Stimulated activated naive B cell treated with anti-CD40 and anti-IgM and Interleukin-4, amounts not matched to agents 10 μg/mL and 1 μg/mL and 100 μg/mL, for 72 hours (primary cell): ENCODE measurements at regions not wholly inside any gene's neighbourhood (a gene's known extent, or its start where the extent isn't known, plus 50 kb on each side); places are given as distances from the start of the nearest gene placed in this dataset.
"Not testable (repeated sequence)": the region's sequence is repeated elsewhere in the genome, so short reads cannot be mapped to it uniquely, and the experiment has no call there.

Experiments used
- ATAC-seq, 2 donors: fragments of 150-1000 bp; cut with Tn5 transposase; replicated peaks; 2 replicates each; pipeline ENCODE4 v1.10.0; 2021; ENCODE audit warnings: moderate library complexity in 1 of 2
- DNase-seq: peaks from one replicate; pipeline ENCODE4 v3.0.0; 2021
- H3K27ac Mint-ChIP-seq: one replicate; pipeline ENCODE4 v1.8.0; 2022; ENCODE audit warnings: mild to moderate bottlenecking, mixed read lengths
- H3K27me3 Mint-ChIP-seq, 2 donors: one replicate each; pipeline ENCODE4 v1.8.0; 2022; ENCODE audit warnings: mixed read lengths in 2 of 2
- H3K36me3 Mint-ChIP-seq, 2 donors: one replicate each; pipeline ENCODE4 v1.8.0; 2022; ENCODE audit warnings: mixed read lengths in 2 of 2, mild to moderate bottlenecking in 1 of 2
- H3K4me1 Mint-ChIP-seq, 2 donors: one replicate each; pipeline ENCODE4 v1.8.0; 2022; ENCODE audit warnings: mixed read lengths in 2 of 2, mild to moderate bottlenecking in 1 of 2
- H3K4me3 Mint-ChIP-seq, 2 donors: one replicate each; pipeline ENCODE4 v1.8.0; 2022; ENCODE audit warnings: mild to moderate bottlenecking in 2 of 2, mixed read lengths in 2 of 2, moderate library complexity in 1 of 2
- H3K9me3 Mint-ChIP-seq, 2 donors: one replicate each; pipeline ENCODE4 v1.8.0; 2022; ENCODE audit warnings: mixed read lengths in 2 of 2, mild to moderate bottlenecking in 1 of 2

DNA sequence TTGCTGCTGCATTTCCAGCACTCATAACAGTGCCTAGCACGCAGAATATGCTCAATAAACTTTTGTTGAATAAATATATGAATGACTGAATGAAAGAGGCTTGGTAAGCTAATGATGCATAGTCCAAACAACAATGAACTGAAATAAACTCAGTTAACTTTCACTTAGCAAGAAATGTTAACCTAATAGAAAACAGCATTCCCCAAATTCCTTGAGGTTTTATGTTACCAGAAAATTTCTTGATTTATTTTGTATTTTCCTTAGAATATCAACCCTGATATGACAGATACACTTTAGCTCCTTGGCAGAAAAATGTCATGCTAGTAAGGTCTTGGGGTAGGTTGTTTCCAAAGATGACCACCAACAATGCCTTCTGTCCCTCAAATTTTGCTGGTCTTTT, 217.4 kb downstream of the KCNE4 start:
- Mint-ChIP-seq H3K4me3 (no peak overlapping the region), H3K36me3 (no peaks in the 10 kb centered on the region), H3K4me1 (no peaks in the 10 kb centered on the region), H3K9me3 (no peaks in the 10 kb centered on the region), H3K27me3 (no peaks in the 10 kb centered on the region), H3K27ac (no peak overlapping the region)
- DNase-seq (no peak), ATAC-seq (no peak)

DNA sequence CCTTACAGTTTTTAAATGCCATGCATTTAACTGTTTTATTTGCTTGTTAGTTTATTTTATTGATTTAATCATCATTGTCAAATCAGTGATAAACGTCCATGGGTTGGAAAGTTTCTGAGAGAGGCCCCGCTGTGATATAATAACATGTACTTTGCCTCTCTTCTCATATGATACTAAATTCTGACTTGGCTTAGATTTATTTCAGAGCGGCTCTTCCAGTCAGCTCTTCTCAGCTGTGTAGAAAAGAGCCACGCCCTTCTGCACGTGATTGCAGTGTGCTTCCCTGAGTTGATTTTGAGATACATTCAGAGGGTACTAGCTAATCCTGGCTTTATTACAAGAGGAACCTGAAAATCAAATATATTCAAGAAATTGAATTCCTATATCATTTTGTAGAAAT, 218.6 kb downstream of the KCNE4 start:
- Mint-ChIP-seq H3K9me3 (no peaks in the 10 kb centered on the region), H3K4me3 (no peak overlapping the region), H3K27ac (no peak overlapping the region), H3K27me3 (no peaks in the 10 kb centered on the region), H3K4me1 (no peaks in the 10 kb centered on the region), H3K36me3 (no peaks in the 10 kb centered on the region)
- DNase-seq (no peak), ATAC-seq (no peak)

DNA sequence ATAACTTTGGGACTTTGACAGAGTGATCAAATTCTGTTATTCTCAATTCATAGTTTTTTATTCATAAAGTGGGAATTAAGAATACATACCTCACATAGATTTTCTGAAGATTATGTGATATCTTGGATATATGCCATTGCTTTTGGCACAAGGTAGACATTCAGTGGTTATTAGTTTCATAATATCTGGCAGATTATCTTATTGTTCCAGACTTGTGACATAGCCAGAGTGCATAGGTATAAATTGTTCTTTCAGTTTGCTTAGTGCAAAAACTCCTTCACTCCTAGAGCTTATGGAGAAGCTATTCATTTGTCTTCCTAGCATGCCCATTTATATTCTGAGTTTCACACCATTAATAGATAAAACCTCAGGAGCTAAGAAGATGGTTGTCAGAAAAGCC, 222.0 kb downstream of the KCNE4 start:
- H3K9me3 Mint-ChIP-seq = no peaks in the 10 kb centered on the region
- H3K36me3 Mint-ChIP-seq = no peaks in the 10 kb centered on the region
- no peaks in the 10 kb centered on the region for H3K27me3 Mint-ChIP-seq
- no peak overlapping the region for H3K4me3 Mint-ChIP-seq
- ATAC-seq (no peak), DNase-seq (no peak)
- no peaks in the 10 kb centered on the region for H3K4me1 Mint-ChIP-seq
- no peak overlapping the region for H3K27ac Mint-ChIP-seq

DNA sequence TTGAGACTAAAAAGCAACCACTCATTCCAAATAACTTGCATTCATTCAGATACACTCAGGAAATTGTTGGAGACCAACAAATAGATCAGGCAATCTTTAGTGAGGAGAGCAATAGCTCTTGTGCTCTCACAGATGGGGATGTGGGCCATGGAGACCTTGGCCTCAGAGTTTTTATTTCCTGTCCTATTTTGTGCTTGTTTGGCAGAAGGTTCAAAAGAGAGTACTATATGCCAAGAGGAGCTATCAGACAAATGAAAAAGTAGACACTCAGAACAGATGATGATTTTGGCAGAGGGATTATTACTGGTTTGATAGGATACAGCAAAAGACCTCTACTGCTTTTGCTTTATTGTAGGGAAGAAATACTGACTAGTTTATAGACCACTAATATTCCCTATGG, 230.2 kb downstream of the KCNE4 start:
- no peak overlapping the region for H3K4me3 Mint-ChIP-seq
- no peak for DNase-seq
- H3K36me3 Mint-ChIP-seq = no peaks in the 10 kb centered on the region
- peaks cover 0 to 5% of the 10 kb centered on the region in 2 donors for H3K9me3 Mint-ChIP-seq
- no peaks in the 10 kb centered on the region for H3K27me3 Mint-ChIP-seq
- no peak for ATAC-seq
- H3K4me1 Mint-ChIP-seq = no peaks in the 10 kb centered on the region
- no peak overlapping the region for H3K27ac Mint-ChIP-seq

GRCh38 chr2:223283329-223283728, 231.3 kb downstream of the KCNE4 start:
- H3K9me3 Mint-ChIP-seq = peaks cover 0 to 14% of the 10 kb centered on the region in 2 donors
- H3K36me3 Mint-ChIP-seq = no peaks in the 10 kb centered on the region
- H3K4me3 Mint-ChIP-seq = no peak overlapping the region
- no peaks in the 10 kb centered on the region for H3K27me3 Mint-ChIP-seq
- no peak overlapping the region for H3K27ac Mint-ChIP-seq
- H3K4me1 Mint-ChIP-seq = no peaks in the 10 kb centered on the region
- DNase-seq = no peak
- ATAC-seq = no peak

DNA sequence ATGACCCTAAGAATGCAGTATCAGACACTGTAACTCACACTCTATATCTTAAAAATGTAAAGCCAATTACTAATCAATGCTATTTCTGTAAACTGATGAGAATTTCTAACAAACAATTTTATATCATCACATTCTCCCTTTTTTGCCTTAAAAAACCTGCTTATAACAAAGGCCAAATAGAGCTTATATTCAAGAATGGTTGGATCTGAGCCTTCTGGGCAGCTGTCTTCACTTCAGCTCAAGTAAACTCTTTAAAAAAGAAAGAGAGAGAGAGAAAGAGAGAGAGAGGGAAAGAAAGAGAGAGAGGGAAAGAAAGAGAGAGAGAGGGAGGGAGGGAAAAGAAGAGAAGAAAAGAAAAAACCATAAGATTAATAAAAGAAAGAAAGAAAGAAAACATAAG, 231.8 kb downstream of the KCNE4 start:
- Mint-ChIP-seq H3K27me3 (no peaks in the 10 kb centered on the region), H3K4me3 (no peak overlapping the region), H3K36me3 (no peaks in the 10 kb centered on the region), H3K27ac (no peak overlapping the region), H3K4me1 (no peaks in the 10 kb centered on the region), H3K9me3 (peaks cover 0 to 14% of the 10 kb centered on the region in 2 donors)
- ATAC-seq = no peak
- DNase-seq = no peak

- Mint-ChIP-seq H3K9me3 (peaks cover 0 to 19% of the 10 kb centered on the region in 2 donors), H3K4me3 (no peak overlapping the region), H3K36me3 (no peaks in the 10 kb centered on the region), H3K27me3 (no peaks in the 10 kb centered on the region), H3K4me1 (no peaks in the 10 kb centered on the region), H3K27ac (no peak overlapping the region)
- no peak for ATAC-seq
- DNase-seq = no peak
These were observed 233.6 kb downstream of the KCNE4 start for GRCh38 chr2:223285370-223286265.

DNA sequence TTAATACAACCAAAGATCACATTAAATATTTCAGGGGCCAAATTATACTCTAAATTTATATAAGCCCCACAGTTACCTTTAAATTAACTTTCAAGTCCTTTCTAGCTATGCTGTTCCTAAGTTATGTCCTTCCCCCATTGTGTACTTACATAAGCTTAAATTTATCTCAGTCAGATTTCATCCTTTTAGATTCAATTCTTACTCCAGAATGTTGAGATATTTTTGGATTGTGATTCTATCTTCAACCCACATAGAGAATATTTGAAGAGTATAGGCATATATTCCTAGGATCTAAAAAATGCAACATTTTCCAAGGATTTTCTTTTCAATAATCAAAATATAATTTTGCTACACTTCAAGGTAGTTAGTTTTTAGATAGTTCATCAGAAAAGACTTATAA, 242.8 kb downstream of the KCNE4 start:
- no peak for DNase-seq
- Mint-ChIP-seq H3K27me3 (no peaks in the 10 kb centered on the region), H3K4me3 (no peak overlapping the region), H3K9me3 (peaks cover 0 to 10% of the 10 kb centered on the region in 2 donors), H3K4me1 (no peaks in the 10 kb centered on the region), H3K36me3 (no peaks in the 10 kb centered on the region), H3K27ac (no peak overlapping the region)
- ATAC-seq = no peak

DNA sequence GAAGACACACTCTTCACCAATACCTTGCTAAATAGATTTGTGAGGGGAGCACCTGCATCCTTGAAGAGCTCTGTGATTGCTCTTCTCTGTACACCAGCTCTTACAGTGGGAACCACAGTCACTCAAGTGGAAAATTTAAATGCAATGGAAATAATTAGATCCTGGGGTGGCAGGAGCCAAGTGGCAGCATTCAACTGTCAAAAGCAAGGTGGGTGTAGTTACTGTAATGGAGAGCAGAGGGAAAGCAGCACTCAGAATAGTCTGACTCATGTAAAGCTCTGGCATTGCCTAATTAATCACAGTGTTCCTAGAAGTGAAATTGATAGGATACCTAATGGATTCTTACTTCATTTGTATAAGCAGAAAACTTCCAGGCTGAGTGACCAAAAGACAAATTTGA, 245.8 kb downstream of the KCNE4 start:
- Mint-ChIP-seq H3K4me3 (no peak overlapping the region), H3K9me3 (peaks cover under 1 to 4% of the 10 kb centered on the region in 2 donors), H3K36me3 (no peaks in the 10 kb centered on the region), H3K27me3 (no peaks in the 10 kb centered on the region), H3K27ac (no peak overlapping the region), H3K4me1 (no peaks in the 10 kb centered on the region)
- ATAC-seq (no peak), DNase-seq (no peak)

- not testable (repeated sequence) for H3K4me1 Mint-ChIP-seq, ATAC-seq, H3K36me3 Mint-ChIP-seq, H3K4me3 Mint-ChIP-seq, H3K9me3 Mint-ChIP-seq, DNase-seq, H3K27me3 Mint-ChIP-seq, H3K27ac Mint-ChIP-seq
These were observed 246.3 kb downstream of the KCNE4 start for GRCh38 chr2:223298329-223298728.

DNA sequence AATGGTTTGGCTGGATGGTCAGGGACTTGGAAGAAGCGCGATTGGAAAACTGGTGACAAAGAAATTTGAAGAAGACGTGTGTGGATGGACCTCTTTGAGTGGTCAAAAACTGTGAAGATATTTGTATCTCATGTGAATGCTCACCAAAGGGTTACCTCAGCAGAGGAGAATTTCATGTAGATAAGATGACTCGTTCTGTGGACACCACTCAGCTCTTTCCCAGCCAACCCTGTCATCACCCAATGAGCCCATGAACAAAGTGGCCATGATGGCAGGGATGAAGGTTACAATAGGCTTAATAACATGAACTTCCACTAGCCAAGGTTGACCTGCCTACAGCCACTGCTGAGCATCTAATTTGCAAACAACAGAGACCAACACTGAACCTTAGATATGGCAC, 248.3 kb downstream of the KCNE4 start:
- Mint-ChIP-seq H3K4me3 (no peak overlapping the region), H3K9me3 (peaks cover 0 to 4% of the 10 kb centered on the region in 2 donors), H3K27ac (no peak overlapping the region), H3K36me3 (no peaks in the 10 kb centered on the region), H3K4me1 (no peaks in the 10 kb centered on the region), H3K27me3 (no peaks in the 10 kb centered on the region)
- ATAC-seq = no peak
- no peak for DNase-seq

- DNase-seq (no peak), ATAC-seq (no peak)
- H3K4me3 Mint-ChIP-seq = no peak overlapping the region
- H3K4me1 Mint-ChIP-seq = no peaks in the 10 kb centered on the region
- peaks cover 0 to 1% of the 10 kb centered on the region in 2 donors for H3K9me3 Mint-ChIP-seq
- H3K27ac Mint-ChIP-seq = no peak overlapping the region
- H3K36me3 Mint-ChIP-seq = no peaks in the 10 kb centered on the region
- no peaks in the 10 kb centered on the region for H3K27me3 Mint-ChIP-seq
These were observed 254.4 kb downstream of the KCNE4 start for GRCh38 chr2:223306371-223306770.

DNA sequence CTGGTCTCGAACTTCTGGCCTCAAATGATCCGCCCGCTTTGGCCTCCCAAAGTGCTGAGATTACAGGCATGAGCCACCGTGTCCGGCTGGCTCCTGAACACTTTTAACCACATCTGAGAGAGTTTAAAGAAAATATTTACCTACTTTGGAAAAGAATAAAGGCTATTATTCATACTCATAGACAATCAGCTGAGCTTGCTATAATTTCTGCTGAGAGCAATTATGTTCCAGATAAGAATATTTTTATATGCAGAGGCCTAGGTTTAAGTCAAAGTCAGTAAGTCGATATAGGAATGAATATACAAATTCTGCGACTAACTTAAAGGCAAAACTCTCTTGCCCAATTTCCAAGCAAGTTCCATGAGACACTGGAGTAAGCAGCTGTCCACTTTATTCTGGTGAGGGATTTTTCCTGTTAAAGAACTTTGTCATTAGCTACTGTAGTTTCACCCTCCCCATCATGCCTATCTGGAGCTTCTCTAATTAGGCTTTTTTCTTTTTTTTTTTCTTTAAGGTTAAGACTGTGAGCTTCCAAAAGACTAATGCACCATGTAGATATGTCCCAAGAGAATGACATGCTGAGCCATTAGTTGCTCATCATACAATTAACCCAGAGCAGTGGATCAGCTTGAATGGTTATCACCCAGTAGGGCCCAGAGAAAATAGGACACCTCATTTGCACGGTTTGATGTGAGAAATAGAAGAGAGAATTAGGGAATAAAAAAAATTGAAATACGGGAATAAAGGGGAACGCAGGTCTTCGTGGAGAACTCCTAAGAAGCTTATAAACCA, 260.1 kb downstream of the KCNE4 start:
- H3K36me3 Mint-ChIP-seq = no peaks in the 10 kb centered on the region
- H3K27ac Mint-ChIP-seq = no peak overlapping the region
- no peak for ATAC-seq
- peaks cover 0 to 1% of the 10 kb centered on the region in 2 donors for H3K9me3 Mint-ChIP-seq
- H3K4me1 Mint-ChIP-seq = no peaks in the 10 kb centered on the region
- DNase-seq = no peak
- no peak overlapping the region for H3K4me3 Mint-ChIP-seq
- H3K27me3 Mint-ChIP-seq = no peaks in the 10 kb centered on the region

GRCh38 chr2:223313101-223313500, 261.1 kb downstream of the KCNE4 start:
- ATAC-seq = no peak

DNA sequence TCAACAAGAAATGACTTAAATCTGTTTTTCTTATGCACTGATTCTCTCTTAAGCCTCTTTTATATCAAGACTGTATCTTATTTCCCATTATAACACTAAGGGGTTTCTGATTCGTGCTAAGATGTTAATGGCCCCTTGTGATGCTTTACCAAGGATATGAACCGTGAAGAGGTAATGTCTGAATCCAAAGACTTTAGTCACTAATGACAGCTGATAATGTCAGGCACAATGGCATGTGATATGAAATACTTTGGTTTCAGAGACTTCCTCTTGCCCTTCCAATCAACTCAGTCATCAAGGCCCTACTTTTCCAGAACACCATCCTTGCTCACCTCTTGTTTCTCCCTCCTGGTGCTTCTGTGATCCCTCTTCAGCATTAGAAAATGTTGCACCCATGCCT, 262.8 kb downstream of the KCNE4 start:
- H3K4me3 Mint-ChIP-seq = no peak overlapping the region
- no peak for DNase-seq

More at GRCh38 chr2:223313101-223313500, 261.1 kb downstream of the KCNE4 start:
- Mint-ChIP-seq H3K27me3 (no peaks in the 10 kb centered on the region), H3K4me3 (no peak overlapping the region), H3K9me3 (peaks cover 0 to 1% of the 10 kb centered on the region in 2 donors), H3K27ac (no peak overlapping the region), H3K4me1 (no peaks in the 10 kb centered on the region), H3K36me3 (no peaks in the 10 kb centered on the region)
- no peak for DNase-seq

More for the DNA sequence above, 262.8 kb downstream of the KCNE4 start:
- Mint-ChIP-seq H3K9me3 (peaks cover 0 to 1% of the 10 kb centered on the region in 2 donors), H3K36me3 (no peaks in the 10 kb centered on the region), H3K4me1 (no peaks in the 10 kb centered on the region), H3K27ac (no peak overlapping the region), H3K27me3 (no peaks in the 10 kb centered on the region)
- no peak for ATAC-seq
